ENCODE measurements at regions not wholly inside any gene's neighbourhood (a gene's known extent, or its start where the extent isn't known, plus 50 kb on each side); places are given as distances from the start of the nearest gene placed in this dataset.

GRCh38 chr2:120791243-120791961 lies 55.7 kb downstream of the GLI2 start:
- Histone ChIP-seq H3K4me1 (ENCODE audit: low read depth) (no peaks in the 10 kb centered on the region), H3K36me3 (ENCODE audit: low read depth) (no peaks in the 10 kb centered on the region), H3K4me3 (no peak overlapping the region), H3K9me3 (no peaks in the 10 kb centered on the region)
- DNase-seq (no peak), ATAC-seq (no peak)
- no peak for TF ChIP-seq CTCF (IDR thresholded peaks at IDR 0.05)
- intact Hi-C loops (cut with DNase I, micrococcal nuclease): no loop called here

GRCh38 chr2:120791962-120792297 lies 56.3 kb downstream of the GLI2 start:
- no peak for TF ChIP-seq CTCF (IDR thresholded peaks at IDR 0.05)
- no peaks in the 10 kb centered on the region for H3K9me3 ChIP-seq
- ATAC-seq (no peak), DNase-seq (no peak)
- H3K4me3 ChIP-seq: no peak overlapping the region
- intact Hi-C loops (cut with DNase I, micrococcal nuclease): no loop called here
- H3K4me1 ChIP-seq (ENCODE audit: low read depth): no peaks in the 10 kb centered on the region
- H3K36me3 ChIP-seq (ENCODE audit: low read depth): no peaks in the 10 kb centered on the region

GRCh38 chr2:120793682-120794403 lies 58.2 kb downstream of the GLI2 start:
- no peaks in the 10 kb centered on the region for H3K4me1 ChIP-seq (ENCODE audit: low read depth)
- H3K4me3 ChIP-seq: no peak overlapping the region
- H3K36me3 ChIP-seq (ENCODE audit: low read depth): no peaks in the 10 kb centered on the region
- DNase-seq: no peak
- no peaks in the 10 kb centered on the region for H3K9me3 ChIP-seq
- intact Hi-C loops (cut with DNase I, micrococcal nuclease): no loop called here
- no peak for TF ChIP-seq CTCF (IDR thresholded peaks at IDR 0.05)
- ATAC-seq: no peak

GRCh38 chr2:120794716-120795115 lies 59.0 kb downstream of the GLI2 start:
- intact Hi-C loops (cut with DNase I, micrococcal nuclease): no loop called here
- DNase-seq: no peak
- no peak overlapping the region for H3K4me3 ChIP-seq
- no peak for ATAC-seq
- no peaks in the 10 kb centered on the region for H3K36me3 ChIP-seq (ENCODE audit: low read depth)
- no peak for TF ChIP-seq CTCF (IDR thresholded peaks at IDR 0.05)
- H3K4me1 ChIP-seq (ENCODE audit: low read depth): no peaks in the 10 kb centered on the region
- H3K9me3 ChIP-seq: no peaks in the 10 kb centered on the region

GRCh38 chr2:120796094-120796493 lies 60.4 kb downstream of the GLI2 start:
- DNase-seq (no peak), ATAC-seq (no peak)
- H3K4me3 ChIP-seq: no peak overlapping the region
- no peaks in the 10 kb centered on the region for H3K36me3 ChIP-seq (ENCODE audit: low read depth)
- H3K9me3 ChIP-seq: no peaks in the 10 kb centered on the region
- H3K4me1 ChIP-seq (ENCODE audit: low read depth): no peaks in the 10 kb centered on the region
- intact Hi-C loops (cut with DNase I, micrococcal nuclease): no loop called here
- no peak for TF ChIP-seq CTCF (IDR thresholded peaks at IDR 0.05)
